ENCODE measurements at regions not wholly inside any gene's neighbourhood (a gene's known extent, or its start where the extent isn't known, plus 50 kb on each side); places are given as distances from the start of the nearest gene placed in this dataset.
A peak's percentile ranks its signal among the peaks of the same experiment; 100 is the strongest.

DNA sequence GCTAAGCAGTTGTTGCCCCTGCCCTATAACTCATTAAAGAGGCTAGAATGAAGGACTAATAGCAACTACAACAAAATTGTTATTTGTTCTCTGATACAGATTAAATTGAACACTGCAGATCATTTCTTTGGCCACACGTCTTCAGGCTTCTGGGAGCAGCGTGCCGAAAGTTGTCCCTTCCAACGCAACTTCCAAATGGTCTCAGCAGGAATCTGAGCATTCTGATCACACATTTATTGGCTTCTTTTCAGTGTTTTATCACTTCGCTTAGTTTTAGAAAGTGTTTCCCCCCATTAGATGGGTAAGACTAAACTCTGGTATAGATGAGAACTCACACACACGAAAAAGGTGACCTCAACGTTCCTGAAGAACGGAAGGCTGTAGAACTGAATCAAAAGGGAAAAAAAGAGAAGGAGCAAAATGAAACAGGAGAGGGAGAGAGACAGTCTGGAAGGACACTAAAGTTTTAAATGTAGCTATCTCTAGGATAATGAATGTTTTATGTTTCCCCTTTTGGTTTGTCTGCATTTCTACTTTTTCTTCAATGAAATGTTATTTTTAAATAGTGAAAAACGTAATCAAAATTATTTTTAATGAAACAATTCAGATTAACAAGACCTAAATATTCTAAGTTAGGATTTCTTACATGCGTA, 336.5 kb downstream of the RRAGC start (continued):
- TF ChIP-seq, protein P1, sequence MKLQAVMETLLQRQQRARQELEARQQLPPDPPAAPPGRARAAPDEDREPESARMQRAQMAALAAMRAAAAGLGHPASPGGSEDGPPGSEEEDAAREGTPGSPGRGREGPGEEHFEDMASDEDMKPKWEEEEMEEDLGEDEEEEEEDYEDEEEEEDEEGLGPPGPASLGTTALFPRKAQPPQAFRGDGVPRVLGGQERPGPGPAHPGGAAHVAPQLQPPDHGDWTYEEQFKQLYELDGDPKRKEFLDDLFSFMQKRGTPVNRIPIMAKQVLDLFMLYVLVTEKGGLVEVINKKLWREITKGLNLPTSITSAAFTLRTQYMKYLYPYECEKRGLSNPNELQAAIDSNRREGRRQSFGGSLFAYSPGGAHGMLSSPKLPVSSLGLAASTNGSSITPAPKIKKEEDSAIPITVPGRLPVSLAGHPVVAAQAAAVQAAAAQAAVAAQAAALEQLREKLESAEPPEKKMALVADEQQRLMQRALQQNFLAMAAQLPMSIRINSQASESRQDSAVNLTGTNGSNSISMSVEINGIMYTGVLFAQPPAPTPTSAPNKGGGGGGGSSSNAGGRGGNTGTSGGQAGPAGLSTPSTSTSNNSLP (IDR thresholded peaks at IDR 0.05; ENCODE audit: borderline replicate concordance, low read depth, low read length): no peak
- TF ChIP-seq FOXA3 (CRISPR knock-in tag; conservative IDR thresholded peaks at IDR 0.05 in 1 of 2, IDR thresholded peaks at IDR 0.05 in 1 of 2) (no peak), KAT8 (IDR thresholded peaks at IDR 0.05; ENCODE audit: low read depth) (no peak), RBFOX2 (IDR thresholded peaks at IDR 0.05; ENCODE audit: low read depth, low read length) (0 out of 2 replicates have a peak, but pooled peaks have one; percentile 33), ARID1B (IDR thresholded peaks at IDR 0.05) (no peak)
- TF ChIP-seq, protein P2, sequence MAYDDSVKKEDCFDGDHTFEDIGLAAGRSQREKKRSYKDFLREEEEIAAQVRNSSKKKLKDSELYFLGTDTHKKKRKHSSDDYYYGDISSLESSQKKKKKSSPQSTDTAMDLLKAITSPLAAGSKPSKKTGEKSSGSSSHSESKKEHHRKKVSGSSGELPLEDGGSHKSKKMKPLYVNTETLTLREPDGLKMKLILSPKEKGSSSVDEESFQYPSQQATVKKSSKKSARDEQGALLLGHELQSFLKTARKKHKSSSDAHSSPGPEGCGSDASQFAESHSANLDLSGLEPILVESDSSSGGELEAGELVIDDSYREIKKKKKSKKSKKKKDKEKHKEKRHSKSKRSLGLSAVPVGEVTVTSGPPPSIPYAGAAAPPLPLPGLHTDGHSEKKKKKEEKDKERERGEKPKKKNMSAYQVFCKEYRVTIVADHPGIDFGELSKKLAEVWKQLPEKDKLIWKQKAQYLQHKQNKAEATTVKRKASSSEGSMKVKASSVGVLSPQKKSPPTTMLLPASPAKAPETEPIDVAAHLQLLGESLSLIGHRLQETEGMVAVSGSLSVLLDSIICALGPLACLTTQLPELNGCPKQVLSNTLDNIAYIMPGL (CRISPR knock-in tag; IDR thresholded peaks at IDR 0.05): 0 out of 2 replicates have a peak, but pooled peaks have one; percentile 27
- TF ChIP-seq, protein P3, sequence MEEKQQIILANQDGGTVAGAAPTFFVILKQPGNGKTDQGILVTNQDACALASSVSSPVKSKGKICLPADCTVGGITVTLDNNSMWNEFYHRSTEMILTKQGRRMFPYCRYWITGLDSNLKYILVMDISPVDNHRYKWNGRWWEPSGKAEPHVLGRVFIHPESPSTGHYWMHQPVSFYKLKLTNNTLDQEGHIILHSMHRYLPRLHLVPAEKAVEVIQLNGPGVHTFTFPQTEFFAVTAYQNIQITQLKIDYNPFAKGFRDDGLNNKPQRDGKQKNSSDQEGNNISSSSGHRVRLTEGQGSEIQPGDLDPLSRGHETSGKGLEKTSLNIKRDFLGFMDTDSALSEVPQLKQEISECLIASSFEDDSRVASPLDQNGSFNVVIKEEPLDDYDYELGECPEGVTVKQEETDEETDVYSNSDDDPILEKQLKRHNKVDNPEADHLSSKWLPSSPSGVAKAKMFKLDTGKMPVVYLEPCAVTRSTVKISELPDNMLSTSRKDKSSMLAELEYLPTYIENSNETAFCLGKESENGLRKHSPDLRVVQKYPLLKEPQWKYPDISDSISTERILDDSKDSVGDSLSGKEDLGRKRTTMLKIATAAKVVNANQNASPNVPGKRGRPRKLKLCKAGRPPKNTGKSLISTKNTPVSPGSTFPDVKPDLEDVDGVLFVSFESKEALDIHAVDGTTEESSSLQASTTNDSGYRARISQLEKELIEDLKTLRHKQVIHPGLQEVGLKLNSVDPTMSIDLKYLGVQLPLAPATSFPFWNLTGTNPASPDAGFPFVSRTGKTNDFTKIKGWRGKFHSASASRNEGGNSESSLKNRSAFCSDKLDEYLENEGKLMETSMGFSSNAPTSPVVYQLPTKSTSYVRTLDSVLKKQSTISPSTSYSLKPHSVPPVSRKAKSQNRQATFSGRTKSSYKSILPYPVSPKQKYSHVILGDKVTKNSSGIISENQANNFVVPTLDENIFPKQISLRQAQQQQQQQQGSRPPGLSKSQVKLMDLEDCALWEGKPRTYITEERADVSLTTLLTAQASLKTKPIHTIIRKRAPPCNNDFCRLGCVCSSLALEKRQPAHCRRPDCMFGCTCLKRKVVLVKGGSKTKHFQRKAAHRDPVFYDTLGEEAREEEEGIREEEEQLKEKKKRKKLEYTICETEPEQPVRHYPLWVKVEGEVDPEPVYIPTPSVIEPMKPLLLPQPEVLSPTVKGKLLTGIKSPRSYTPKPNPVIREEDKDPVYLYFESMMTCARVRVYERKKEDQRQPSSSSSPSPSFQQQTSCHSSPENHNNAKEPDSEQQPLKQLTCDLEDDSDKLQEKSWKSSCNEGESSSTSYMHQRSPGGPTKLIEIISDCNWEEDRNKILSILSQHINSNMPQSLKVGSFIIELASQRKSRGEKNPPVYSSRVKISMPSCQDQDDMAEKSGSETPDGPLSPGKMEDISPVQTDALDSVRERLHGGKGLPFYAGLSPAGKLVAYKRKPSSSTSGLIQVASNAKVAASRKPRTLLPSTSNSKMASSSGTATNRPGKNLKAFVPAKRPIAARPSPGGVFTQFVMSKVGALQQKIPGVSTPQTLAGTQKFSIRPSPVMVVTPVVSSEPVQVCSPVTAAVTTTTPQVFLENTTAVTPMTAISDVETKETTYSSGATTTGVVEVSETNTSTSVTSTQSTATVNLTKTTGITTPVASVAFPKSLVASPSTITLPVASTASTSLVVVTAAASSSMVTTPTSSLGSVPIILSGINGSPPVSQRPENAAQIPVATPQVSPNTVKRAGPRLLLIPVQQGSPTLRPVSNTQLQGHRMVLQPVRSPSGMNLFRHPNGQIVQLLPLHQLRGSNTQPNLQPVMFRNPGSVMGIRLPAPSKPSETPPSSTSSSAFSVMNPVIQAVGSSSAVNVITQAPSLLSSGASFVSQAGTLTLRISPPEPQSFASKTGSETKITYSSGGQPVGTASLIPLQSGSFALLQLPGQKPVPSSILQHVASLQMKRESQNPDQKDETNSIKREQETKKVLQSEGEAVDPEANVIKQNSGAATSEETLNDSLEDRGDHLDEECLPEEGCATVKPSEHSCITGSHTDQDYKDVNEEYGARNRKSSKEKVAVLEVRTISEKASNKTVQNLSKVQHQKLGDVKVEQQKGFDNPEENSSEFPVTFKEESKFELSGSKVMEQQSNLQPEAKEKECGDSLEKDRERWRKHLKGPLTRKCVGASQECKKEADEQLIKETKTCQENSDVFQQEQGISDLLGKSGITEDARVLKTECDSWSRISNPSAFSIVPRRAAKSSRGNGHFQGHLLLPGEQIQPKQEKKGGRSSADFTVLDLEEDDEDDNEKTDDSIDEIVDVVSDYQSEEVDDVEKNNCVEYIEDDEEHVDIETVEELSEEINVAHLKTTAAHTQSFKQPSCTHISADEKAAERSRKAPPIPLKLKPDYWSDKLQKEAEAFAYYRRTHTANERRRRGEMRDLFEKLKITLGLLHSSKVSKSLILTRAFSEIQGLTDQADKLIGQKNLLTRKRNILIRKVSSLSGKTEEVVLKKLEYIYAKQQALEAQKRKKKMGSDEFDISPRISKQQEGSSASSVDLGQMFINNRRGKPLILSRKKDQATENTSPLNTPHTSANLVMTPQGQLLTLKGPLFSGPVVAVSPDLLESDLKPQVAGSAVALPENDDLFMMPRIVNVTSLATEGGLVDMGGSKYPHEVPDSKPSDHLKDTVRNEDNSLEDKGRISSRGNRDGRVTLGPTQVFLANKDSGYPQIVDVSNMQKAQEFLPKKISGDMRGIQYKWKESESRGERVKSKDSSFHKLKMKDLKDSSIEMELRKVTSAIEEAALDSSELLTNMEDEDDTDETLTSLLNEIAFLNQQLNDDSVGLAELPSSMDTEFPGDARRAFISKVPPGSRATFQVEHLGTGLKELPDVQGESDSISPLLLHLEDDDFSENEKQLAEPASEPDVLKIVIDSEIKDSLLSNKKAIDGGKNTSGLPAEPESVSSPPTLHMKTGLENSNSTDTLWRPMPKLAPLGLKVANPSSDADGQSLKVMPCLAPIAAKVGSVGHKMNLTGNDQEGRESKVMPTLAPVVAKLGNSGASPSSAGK (IDR thresholded peaks at IDR 0.05): peak; percentile 30; the same call in 1 of the 2 replicates

Data from K562 (cell line).